Karpas-422 (cell line): ENCODE measurements at regions not wholly inside any gene's neighbourhood (a gene's known extent, or its start where the extent isn't known, plus 50 kb on each side); places are given as distances from the start of the nearest gene placed in this dataset. TPM values are rescaled to one million over a fixed set of nuclear protein-coding genes. Genes with fewer than 3 reads are reported as not detected.
"Not testable (repeated sequence)": the region's sequence is repeated elsewhere in the genome, so short reads cannot be mapped to it uniquely, and the experiment has no call there.

Source experiments
- DNase-seq: peaks from one replicate; pipeline ENCODE4 v3.0.0-alpha.2; 2015
- H2AFZ ChIP-seq: fragments of 200-600 bp; sonication (generic); 2 replicates; pipeline ENCODE4 v1.6.1; 2014; ENCODE audit warnings: antibody characterized with exemption, low read length, mixed read lengths
- H3K27ac ChIP-seq: fragments of 200-600 bp; sonication (generic); 2 replicates; pipeline ENCODE4 v1.5.1; 2014; ENCODE audit warnings: mild to moderate bottlenecking, low read length, moderate library complexity
- H3K27me3 ChIP-seq: fragments of 200-600 bp; sonication (generic); 2 replicates; pipeline ENCODE4 v1.6.1; 2014; ENCODE audit warnings: low read length, mixed read lengths
- H3K36me3 ChIP-seq: fragments of 200-600 bp; sonication (generic); 2 replicates; pipeline ENCODE4 v1.6.1; 2014; ENCODE audit warnings: low read length, mixed read lengths; ENCODE audit not compliant: insufficient read depth
- H3K4me1 ChIP-seq: fragments of 200-600 bp; sonication (generic); 2 replicates; pipeline ENCODE4 v1.6.1; 2014; ENCODE audit warnings: mild to moderate bottlenecking, low read length, mixed read lengths
- H3K4me2 ChIP-seq: fragments of 200-600 bp; sonication (generic); 2 replicates; pipeline ENCODE4 v1.6.1; 2014; ENCODE audit warnings: low read length, low read depth, mild to moderate bottlenecking; ENCODE audit not compliant: poor library complexity, severe bottlenecking
- H3K4me3 ChIP-seq: fragments of 200-600 bp; sonication (generic); 2 replicates; pipeline ENCODE4 v1.5.1; 2014; ENCODE audit warnings: mild to moderate bottlenecking, antibody characterized with exemption, low read length, mixed read lengths
- H3K79me2 ChIP-seq: fragments of 200-600 bp; sonication (generic); 2 replicates; pipeline ENCODE4 v1.6.1; 2014; ENCODE audit warnings: mild to moderate bottlenecking, low read length, mixed read lengths
- H3K9ac ChIP-seq: fragments of 200-600 bp; sonication (generic); 2 replicates; pipeline ENCODE4 v1.6.0; 2014; ENCODE audit warnings: low read length
- H3K9me2 ChIP-seq: fragments of 200-600 bp; sonication (generic), shearing (Covaris generic); replicated peaks from 2 replicates; pipeline ENCODE4 v1.6.0; 2014; ENCODE audit warnings: mild to moderate bottlenecking, low read length, moderate library complexity; ENCODE audit not compliant: insufficient read depth
- H3K9me3 ChIP-seq: fragments of 300-700, 200-600 bp; sonication (generic); 2 replicates; pipeline ENCODE4 v1.6.1; 2014; ENCODE audit warnings: low read length, mixed read lengths
- H4K20me1 ChIP-seq: fragments of 200-600 bp; sonication (generic); 2 replicates; pipeline ENCODE4 v1.6.1; 2014; ENCODE audit warnings: mild to moderate bottlenecking, antibody characterized with exemption, low read length, low read depth; ENCODE audit not compliant: insufficient read depth
- small RNA-seq: library from RNA; depleted of rRNA; stranded (forward); fragments of <200 nt; gene quantifications from one replicate; pipeline ENCODE3, GENCODE V24; 2014

GRCh38 chrX:123088331-123088730, 95.7 kb upstream of the GRIA3 start:
- no peak overlapping the region for H2AFZ ChIP-seq
- no peak for DNase-seq
- no peak overlapping the region for H3K4me2 ChIP-seq
- no peaks in the 10 kb centered on the region for H3K36me3 ChIP-seq
- peaks cover 14% of the 10 kb centered on the region for H3K9me3 ChIP-seq
- no peaks in the 10 kb centered on the region for H3K4me1 ChIP-seq
- H4K20me1 ChIP-seq, result no peaks in the 10 kb centered on the region
- no peak overlapping the region for H3K27ac ChIP-seq
- H3K9ac ChIP-seq, result no peak overlapping the region
- H3K9me2 ChIP-seq, result no peaks in the 10 kb centered on the region
- H3K27me3 ChIP-seq, result no peaks in the 10 kb centered on the region
- H3K4me3 ChIP-seq, result no peak overlapping the region
- H3K79me2 ChIP-seq, result no peaks in the 10 kb centered on the region

GRCh38 chrX:123088930-123089329, 95.1 kb upstream of the GRIA3 start:
- Histone ChIP-seq H3K4me1 (no peaks in the 10 kb centered on the region), H3K9me2 (no peaks in the 10 kb centered on the region), H3K9ac (no peak overlapping the region), H3K79me2 (no peaks in the 10 kb centered on the region), H2AFZ (no peak overlapping the region), H3K4me2 (no peak overlapping the region), H3K4me3 (no peak overlapping the region), H4K20me1 (no peaks in the 10 kb centered on the region), H3K36me3 (no peaks in the 10 kb centered on the region), H3K27me3 (no peaks in the 10 kb centered on the region), H3K9me3 (peaks cover 14% of the 10 kb centered on the region), H3K27ac (no peak overlapping the region)
- DNase-seq, result no peak

GRCh38 chrX:123093792-123094191, 90.3 kb upstream of the GRIA3 start:
- Histone ChIP-seq H3K4me3 (no peak overlapping the region), H3K9me2 (no peaks in the 10 kb centered on the region), H3K4me2 (no peak overlapping the region), H3K9ac (no peak overlapping the region), H3K27me3 (no peaks in the 10 kb centered on the region), H2AFZ (no peak overlapping the region), H3K27ac (no peak overlapping the region), H3K36me3 (no peaks in the 10 kb centered on the region; the same call in 1 of the 2 replicates), H3K9me3 (peaks cover 26% of the 10 kb centered on the region), H3K79me2 (no peaks in the 10 kb centered on the region), H4K20me1 (no peaks in the 10 kb centered on the region), H3K4me1 (no peaks in the 10 kb centered on the region)
- no peak for DNase-seq

GRCh38 chrX:123108513-123109427, 75.3 kb upstream of the GRIA3 start:
- no peak overlapping the region for H3K4me2 ChIP-seq
- H4K20me1 ChIP-seq, result no peaks in the 10 kb centered on the region
- H3K27me3 ChIP-seq, result no peaks in the 10 kb centered on the region
- DNase-seq, result no peak
- no peaks in the 10 kb centered on the region for H3K9me2 ChIP-seq
- H3K27ac ChIP-seq, result no peak overlapping the region
- no peaks in the 10 kb centered on the region for H3K79me2 ChIP-seq
- H3K4me1 ChIP-seq, result no peaks in the 10 kb centered on the region
- peaks cover 10% of the 10 kb centered on the region for H3K9me3 ChIP-seq
- no peak overlapping the region for H2AFZ ChIP-seq
- H3K4me3 ChIP-seq, result no peak overlapping the region
- H3K9ac ChIP-seq, result no peak overlapping the region
- no peaks in the 10 kb centered on the region for H3K36me3 ChIP-seq

DNA sequence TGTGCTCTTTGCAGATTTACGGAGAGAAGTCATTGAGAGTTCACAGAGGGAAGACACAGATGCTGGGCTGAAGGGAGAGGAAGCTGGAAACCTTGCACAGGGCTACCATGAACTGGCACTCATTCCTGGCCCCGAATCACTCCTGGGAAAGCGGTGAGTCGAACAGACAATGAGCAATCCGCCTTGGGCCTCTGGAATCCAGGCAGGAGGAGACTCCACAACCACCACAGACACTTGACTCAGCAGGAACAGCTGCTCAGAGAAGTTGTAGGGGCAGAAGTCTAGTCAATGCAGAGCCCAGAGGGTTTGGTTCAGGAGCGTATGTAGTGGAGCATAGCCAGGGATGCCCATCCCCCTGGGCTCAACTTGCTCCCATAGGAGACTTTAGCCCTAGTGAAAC, 62.8 kb upstream of the GRIA3 start:
- Histone ChIP-seq H3K9me3 (peaks cover 2% of the 10 kb centered on the region), H3K9ac (no peak overlapping the region)

GRCh38 chrX:123129805-123130204, 54.3 kb upstream of the GRIA3 start:
- not testable (repeated sequence) for H3K4me1 ChIP-seq

More for the DNA sequence above, 62.8 kb upstream of the GRIA3 start:
- Histone ChIP-seq H3K79me2 (no peaks in the 10 kb centered on the region), H3K27ac (no peak overlapping the region), H3K4me2 (no peak overlapping the region), H4K20me1 (no peaks in the 10 kb centered on the region), H3K27me3 (no peaks in the 10 kb centered on the region), H3K4me3 (no peak overlapping the region), H3K9me2 (no peaks in the 10 kb centered on the region), H3K4me1 (no peaks in the 10 kb centered on the region), H3K36me3 (no peaks in the 10 kb centered on the region), H2AFZ (no peak overlapping the region)
- DNase-seq, result no peak

More at GRCh38 chrX:123129805-123130204, 54.3 kb upstream of the GRIA3 start:
- H3K9me3 ChIP-seq, H3K36me3 ChIP-seq, H3K79me2 ChIP-seq, H3K27ac ChIP-seq, H3K9me2 ChIP-seq, H3K4me3 ChIP-seq, H3K27me3 ChIP-seq, H3K4me2 ChIP-seq, H4K20me1 ChIP-seq, H3K9ac ChIP-seq, DNase-seq, H2AFZ ChIP-seq: not testable (repeated sequence)

Small RNA genes in the stretch of these regions (small RNA-seq; reads per million reads assigned to genes)
- gene MIR3672 (not detected), gene RF00012 (not detected)
